ENCODE measurements at regions not wholly inside any gene's neighbourhood (a gene's known extent, or its start where the extent isn't known, plus 50 kb on each side); places are given as distances from the start of the nearest gene placed in this dataset.

DNA sequence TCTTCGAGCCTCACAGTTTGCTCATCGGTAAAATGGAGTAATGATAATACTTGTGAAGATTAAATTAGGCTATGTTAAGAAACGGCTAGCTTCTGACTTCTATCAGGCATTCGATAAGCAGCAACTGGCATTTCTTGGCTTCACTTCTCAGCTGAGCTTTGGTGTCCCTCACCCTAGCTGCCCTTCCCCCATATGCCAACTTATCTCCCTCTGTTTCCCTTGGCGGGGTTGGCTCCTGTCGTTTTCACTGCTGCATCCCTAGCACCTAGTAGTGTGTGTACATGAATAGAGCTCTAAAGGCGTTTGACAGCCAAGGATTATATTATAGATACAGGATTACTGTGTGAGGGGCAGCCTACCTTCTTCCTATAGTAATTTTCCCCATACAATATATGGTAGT is 97.5 kb downstream of the TNFSF11 start:
- no peaks in the 10 kb centered on the region for H3K9me2 ChIP-seq (ENCODE audit: insufficient read depth)
- TF ChIP-seq, protein P1, sequence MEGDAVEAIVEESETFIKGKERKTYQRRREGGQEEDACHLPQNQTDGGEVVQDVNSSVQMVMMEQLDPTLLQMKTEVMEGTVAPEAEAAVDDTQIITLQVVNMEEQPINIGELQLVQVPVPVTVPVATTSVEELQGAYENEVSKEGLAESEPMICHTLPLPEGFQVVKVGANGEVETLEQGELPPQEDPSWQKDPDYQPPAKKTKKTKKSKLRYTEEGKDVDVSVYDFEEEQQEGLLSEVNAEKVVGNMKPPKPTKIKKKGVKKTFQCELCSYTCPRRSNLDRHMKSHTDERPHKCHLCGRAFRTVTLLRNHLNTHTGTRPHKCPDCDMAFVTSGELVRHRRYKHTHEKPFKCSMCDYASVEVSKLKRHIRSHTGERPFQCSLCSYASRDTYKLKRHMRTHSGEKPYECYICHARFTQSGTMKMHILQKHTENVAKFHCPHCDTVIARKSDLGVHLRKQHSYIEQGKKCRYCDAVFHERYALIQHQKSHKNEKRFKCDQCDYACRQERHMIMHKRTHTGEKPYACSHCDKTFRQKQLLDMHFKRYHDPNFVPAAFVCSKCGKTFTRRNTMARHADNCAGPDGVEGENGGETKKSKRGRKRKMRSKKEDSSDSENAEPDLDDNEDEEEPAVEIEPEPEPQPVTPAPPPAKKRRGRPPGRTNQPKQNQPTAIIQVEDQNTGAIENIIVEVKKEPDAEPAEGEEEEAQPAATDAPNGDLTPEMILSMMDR (conservative IDR thresholded peaks at IDR 0.05): no peak
- no peak for TF ChIP-seq EZH2 (IDR thresholded peaks at IDR 0.05; ENCODE audit: low read depth)
- H3K27me3 ChIP-seq (ENCODE audit: insufficient read depth, low read depth): no peaks in the 10 kb centered on the region
- intact Hi-C loops (cut with micrococcal nuclease; ENCODE audit: unreplicated experiment): no loop called here
- H4K20me1 ChIP-seq (ENCODE audit: insufficient read depth): no peaks in the 10 kb centered on the region
- no peaks in the 10 kb centered on the region for H3K9me3 ChIP-seq (ENCODE audit: insufficient read depth, low read depth)
- DNase-seq: no peak
- CTCF ChIA-PET: no interaction called here
- H3K36me3 ChIP-seq (ENCODE audit: low read depth): no peaks in the 10 kb centered on the region
- no peaks in the 10 kb centered on the region for H3K79me2 ChIP-seq (ENCODE audit: low read depth)
- no peak overlapping the region for H3K4me2 ChIP-seq
- no peaks in the 10 kb centered on the region for H3K4me1 ChIP-seq (replicated peaks; ENCODE audit: insufficient read depth)
- no TSS peak for BruUV-seq (replicated peaks)
- H2AFZ ChIP-seq: no peak overlapping the region
- POLR2A ChIA-PET (ENCODE audit: unreplicated experiment): no interaction called here
- no peaks in the 10 kb centered on the region for H3F3A ChIP-seq (ENCODE audit: insufficient read depth, low read depth)
- no peak overlapping the region for H3K4me3 ChIP-seq
- H3K27ac ChIP-seq: no peak overlapping the region

DNA sequence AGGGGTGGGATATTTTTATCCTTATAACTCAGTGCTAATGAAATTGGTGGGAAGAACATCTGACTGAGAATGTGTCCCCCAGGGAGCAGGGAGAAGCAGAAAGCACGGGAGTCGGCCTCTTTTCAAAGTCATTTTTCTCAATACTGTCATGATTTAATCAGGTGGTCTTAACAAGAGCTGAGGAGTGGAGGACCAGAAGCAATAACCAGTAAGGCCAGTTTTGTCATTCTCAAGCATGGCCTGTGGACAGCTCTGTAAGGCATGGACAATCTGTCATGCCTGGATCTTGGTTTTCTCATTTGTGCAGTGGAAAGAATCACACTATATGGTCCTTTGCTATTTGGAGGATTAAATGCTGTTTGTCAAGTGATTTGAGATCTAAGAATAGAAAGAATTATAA is 99.7 kb downstream of the TNFSF11 start:
- Histone ChIP-seq H3K27me3 (ENCODE audit: insufficient read depth, low read depth) (no peaks in the 10 kb centered on the region), H3F3A (ENCODE audit: insufficient read depth, low read depth) (no peaks in the 10 kb centered on the region), H3K4me3 (no peak overlapping the region), H3K79me2 (ENCODE audit: low read depth) (no peaks in the 10 kb centered on the region), H3K4me1 (replicated peaks; ENCODE audit: insufficient read depth) (no peaks in the 10 kb centered on the region), H3K27ac (no peak overlapping the region), H4K20me1 (ENCODE audit: insufficient read depth) (no peaks in the 10 kb centered on the region), H2AFZ (no peak overlapping the region), H3K9me2 (ENCODE audit: insufficient read depth) (no peaks in the 10 kb centered on the region), H3K4me2 (no peak overlapping the region), H3K9me3 (ENCODE audit: insufficient read depth, low read depth) (no peaks in the 10 kb centered on the region), H3K36me3 (ENCODE audit: low read depth) (no peaks in the 10 kb centered on the region)
- intact Hi-C loops (cut with micrococcal nuclease; ENCODE audit: unreplicated experiment): no loop called here
- ChIA-PET CTCF (no interaction called here), POLR2A (ENCODE audit: unreplicated experiment) (no interaction called here)
- DNase-seq: no peak
- BruUV-seq (replicated peaks): no TSS peak
- TF ChIP-seq, protein P1 (conservative IDR thresholded peaks at IDR 0.05): no peak
- TF ChIP-seq EZH2 (IDR thresholded peaks at IDR 0.05; ENCODE audit: low read depth): no peak

DNA sequence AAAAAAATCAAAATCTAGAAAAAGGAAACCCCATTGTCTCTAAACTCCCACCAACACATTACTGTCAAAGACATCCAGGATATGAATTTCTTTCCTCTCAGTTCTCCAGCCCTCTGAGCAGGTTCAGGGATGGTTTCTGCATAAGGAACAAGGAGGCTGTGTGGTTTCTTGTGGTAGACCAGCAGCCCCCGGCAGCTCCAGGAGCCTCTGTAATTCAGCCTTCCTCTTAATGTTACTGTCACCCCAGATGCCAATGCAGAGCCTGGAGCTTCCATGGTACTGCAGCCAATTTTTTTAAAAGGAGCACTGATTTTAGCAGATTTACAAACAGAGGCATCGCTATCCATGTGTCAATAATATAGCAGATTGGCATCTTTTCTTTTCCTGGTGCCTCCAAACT is 100.6 kb upstream of the FAM216B start:
- Histone ChIP-seq H3K4me1 (replicated peaks; ENCODE audit: insufficient read depth) (no peaks in the 10 kb centered on the region), H3K36me3 (ENCODE audit: low read depth) (no peaks in the 10 kb centered on the region), H2AFZ (no peak overlapping the region), H3K27me3 (ENCODE audit: insufficient read depth, low read depth) (no peaks in the 10 kb centered on the region), H3K27ac (no peak overlapping the region), H3K4me3 (no peak overlapping the region), H3K9me2 (ENCODE audit: insufficient read depth) (no peaks in the 10 kb centered on the region), H3K9me3 (ENCODE audit: insufficient read depth, low read depth) (no peaks in the 10 kb centered on the region), H3K4me2 (no peak overlapping the region), H3K79me2 (ENCODE audit: low read depth) (no peaks in the 10 kb centered on the region), H4K20me1 (ENCODE audit: insufficient read depth) (no peaks in the 10 kb centered on the region), H3F3A (ENCODE audit: insufficient read depth, low read depth) (no peaks in the 10 kb centered on the region)
- ChIA-PET CTCF (no interaction called here), POLR2A (ENCODE audit: unreplicated experiment) (no interaction called here)
- intact Hi-C loops (cut with micrococcal nuclease; ENCODE audit: unreplicated experiment): no loop called here
- no peak for DNase-seq
- BruUV-seq (replicated peaks): no TSS peak
- no peak for TF ChIP-seq EZH2 (IDR thresholded peaks at IDR 0.05; ENCODE audit: low read depth)
- TF ChIP-seq, protein P1 (conservative IDR thresholded peaks at IDR 0.05): no peak
